GM12878 (cell line): ENCODE measurements at regions not wholly inside any gene's neighbourhood (a gene's known extent, or its start where the extent isn't known, plus 50 kb on each side); places are given as distances from the start of the nearest gene placed in this dataset.

ENCODE experiments used
- ATAC-seq: fragments of 200-7000 bp; cut with Tn5 transposase; 3 replicates; pipeline ENCODE4 v1.9.1; 2020; ENCODE audit warnings: mild to moderate bottlenecking, moderate library complexity
- BruUV-seq: library from RNA; stranded (reverse); fragments of 400-500 nt; replicated peaks from 2 replicates; lab custom pipeline; 2021; lab: Mats Ljungman, UMichigan
- CTCF ChIA-PET: fragments of 300-600 bp; sonication (Branson Sonifier 250); formaldehyde crosslinking; extraction: SDS; loops from one replicate; lab custom pipeline; 2021; ENCODE audit warnings: inconsistent platforms; lab: Yijun Ruan, JAX
- POLR2A ChIA-PET: fragments of 350-600 bp; formaldehyde crosslinking; extraction: SDS; loops from one replicate; lab custom pipeline; 2021; ENCODE audit warnings: inconsistent platforms; lab: Charles Lee
- RAD21 ChIA-PET: fragments of 300-600 bp; sonication (Branson Sonifier 250); formaldehyde crosslinking; loops from one replicate; lab custom pipeline; 2023; ENCODE audit warnings: antibody characterized with exemption; ENCODE audit not compliant: unreplicated experiment; lab: Charles Lee
- SMC1A ChIA-PET: fragments of 300-600 bp; sonication (Branson Sonifier 250); formaldehyde crosslinking; loops from one replicate; lab custom pipeline; 2023; ENCODE audit not compliant: unreplicated experiment, uncharacterized antibody; lab: Charles Lee
- DNase-seq: peaks from one replicate; pipeline ENCODE4 v3.0.0-alpha.2; 2011; ENCODE audit warnings: low read depth, low spot score
- FAIRE-seq: peaks from 3 replicates; lab custom pipeline; 2011; peaks lifted over from hg19 to GRCh38; lab: Jason Lieb, UNC
- H2AFZ ChIP-seq: 2 replicates; pipeline ENCODE4 v1.6.0; 2011; ENCODE audit warnings: low read depth, low read length, control low read depth; ENCODE audit not compliant: control insufficient read depth
- H3K27ac ChIP-seq: 2 replicates; pipeline ENCODE4 v1.5.1; 2011; ENCODE audit warnings: control low read depth; ENCODE audit not compliant: control insufficient read depth, insufficient read depth
- H3K27me3 ChIP-seq, 2 experiments: replicated peaks in 1 of 2; 2 replicates each; pipeline versions ENCODE4 v1.6.0 to v1.6.1; 2011; ENCODE audit warnings: low read length in 1 of 2; ENCODE audit not compliant: control insufficient read depth in 2 of 2, insufficient read depth in 2 of 2
- H3K36me3 ChIP-seq, 2 experiments: 2 replicates each; pipeline ENCODE4 v1.5.1; 2011; ENCODE audit warnings: low read length in 1 of 2; ENCODE audit not compliant: control insufficient read depth in 2 of 2, insufficient read depth in 2 of 2
- H3K4me1 ChIP-seq: 2 replicates; pipeline ENCODE4 v1.6.1; 2011; ENCODE audit warnings: mild to moderate bottlenecking, low read length, moderate library complexity, mixed read lengths; ENCODE audit not compliant: control insufficient read depth, insufficient read depth
- H3K4me2 ChIP-seq: 2 replicates; pipeline ENCODE4 v1.6.0; 2011; ENCODE audit warnings: control low read depth; ENCODE audit not compliant: control insufficient read depth, insufficient read depth
- H3K4me3 ChIP-seq: fragments of 200-600 bp; sonication (generic); 2 replicates; pipeline ENCODE4 v1.5.1; 2016
- H3K79me2 ChIP-seq: 2 replicates; pipeline ENCODE4 v1.6.0; 2011; ENCODE audit warnings: low read length; ENCODE audit not compliant: control insufficient read depth, insufficient read depth
- H3K9ac ChIP-seq: 2 replicates; pipeline ENCODE4 v1.8.0; 2011; ENCODE audit warnings: low read length, control low read depth, mixed read lengths; ENCODE audit not compliant: control insufficient read depth, insufficient read depth
- H3K9me3 ChIP-seq: replicated peaks from 3 replicates; pipeline ENCODE4 v1.5.1; 2011; ENCODE audit warnings: mild to moderate bottlenecking, low read length; ENCODE audit not compliant: control insufficient read depth, insufficient read depth
- H4K20me1 ChIP-seq: 2 replicates; pipeline ENCODE4 v1.6.0; 2011; ENCODE audit not compliant: control insufficient read depth, insufficient read depth
- ASH2L ChIP-seq: fragments of 300-600, 200-600 bp; sonication (generic); IDR thresholded peaks from 2 replicates; pipeline ENCODE4 v1.6.1; 2017; ENCODE audit warnings: low read depth, mild to moderate bottlenecking, borderline replicate concordance
- BRCA1 ChIP-seq: IDR thresholded peaks from 2 replicates; pipeline ENCODE4 v1.6.1; 2011; ENCODE audit warnings: low read depth, low read length, improper control_type of control experiment
- CBX3 ChIP-seq: fragments of 200-600 bp; sonication (generic); IDR thresholded peaks from 2 replicates; pipeline ENCODE4 v1.6.1; 2016; ENCODE audit warnings: low read depth, borderline replicate concordance
- JUNB ChIP-seq: IDR thresholded peaks from 2 replicates; pipeline ENCODE4 v1.6.1; 2016; ENCODE audit warnings: antibody characterized with exemption, mild to moderate bottlenecking
- KAT2A ChIP-seq: conservative IDR thresholded peaks from 2 replicates; pipeline ENCODE4 v1.6.1; 2011; ENCODE audit warnings: low read depth, low read length; ENCODE audit not compliant: control insufficient read depth
- MTA3 ChIP-seq: IDR thresholded peaks from 2 replicates; pipeline ENCODE4 v1.6.1; 2012; ENCODE audit warnings: low read length, inconsistent platforms, borderline replicate concordance
- NBN ChIP-seq: fragments of 450-650 bp; IDR thresholded peaks from 2 replicates; pipeline ENCODE4 v1.6.1; 2016
- NRF1 ChIP-seq: conservative IDR thresholded peaks from 2 replicates; pipeline ENCODE4 v1.6.1; 2011; ENCODE audit warnings: mild to moderate bottlenecking, low read depth, low read length, improper control_type of control experiment
- PAX8 ChIP-seq: fragments of 450-650 bp; IDR thresholded peaks from 2 replicates; pipeline ENCODE4 v1.6.1; 2017; ENCODE audit warnings: mild to moderate bottlenecking, moderate library complexity
- PBX3 ChIP-seq: IDR thresholded peaks from 2 replicates; pipeline ENCODE4 v1.6.1; 2011; ENCODE audit warnings: mild to moderate bottlenecking, low read depth, low read length, moderate library complexity; ENCODE audit not compliant: insufficient replicate concordance
- RB1 ChIP-seq: fragments of 450-650 bp; formaldehyde crosslinking; IDR thresholded peaks from 2 replicates; pipeline ENCODE4 v1.6.1; 2017; ENCODE audit warnings: mild to moderate bottlenecking, borderline replicate concordance
- RCOR1 ChIP-seq: conservative IDR thresholded peaks from 2 replicates; pipeline ENCODE4 v1.6.1; 2012; ENCODE audit warnings: low read depth, low read length, improper control_type of control experiment
- RUNX3 ChIP-seq: IDR thresholded peaks from 2 replicates; pipeline ENCODE4 v1.6.1; 2012; ENCODE audit warnings: low read length, inconsistent platforms
- SMAD1 ChIP-seq: fragments of 450-650 bp; IDR thresholded peaks from 2 replicates; pipeline ENCODE4 v1.6.1; 2018; ENCODE audit warnings: mild to moderate bottlenecking, low read depth; ENCODE audit not compliant: partially characterized antibody
- STAT3 ChIP-seq: IDR thresholded peaks from 2 replicates; pipeline ENCODE4 v1.6.1; 2011; ENCODE audit warnings: low read depth, low read length, improper control_type of control experiment
- TCF12 ChIP-seq: IDR thresholded peaks from 2 replicates; pipeline ENCODE4 v1.6.1; 2011; ENCODE audit warnings: low read depth, mild to moderate bottlenecking, low read length
- ZBED1 ChIP-seq: IDR thresholded peaks from 2 replicates; pipeline ENCODE4 v1.6.1; 2016; ENCODE audit warnings: borderline replicate concordance
- WGBS: methylation state at CpG from one replicate; pipeline ENCODE4 v1.1.6; 2016; ENCODE audit warnings: low lambda C conversion rate; ENCODE audit not compliant: insufficient replicate concordance, insufficient coverage; ENCODE audit errors: missing lambda C conversion rate; 5-methylcytosine and 5-hydroxymethylcytosine counted together
- in situ Hi-C: fragments of 300-500 bp; cut with MboI; formaldehyde crosslinking; loops from 9 replicates; pipeline ENCODE4 v1.14.3; 2018; ENCODE audit warnings: mixed read lengths
- intact Hi-C: fragments of 100-400 bp; cut with micrococcal nuclease; formaldehyde crosslinking; loops from one replicate; pipeline ENCODE4 v1.14.2; 2022; ENCODE audit not compliant: unreplicated experiment
- TF ChIP-seq, protein P1 (sequence below): fragments of 450-650 bp; IDR thresholded peaks from 2 replicates; pipeline ENCODE4 v1.6.1; 2017; ENCODE audit warnings: mild to moderate bottlenecking, moderate library complexity

GRCh38 chr2:66327066-66327740 is 107.7 kb upstream of the MEIS1 start (continued):
- TF ChIP-seq PBX3: no peak
- no peak for TF ChIP-seq RB1
- no peak for TF ChIP-seq NRF1
- no peak for TF ChIP-seq TCF12
- no peak for TF ChIP-seq CBX3
- TF ChIP-seq JUNB: no peak
- no peak for TF ChIP-seq KAT2A
- TF ChIP-seq RCOR1: no peak
- TF ChIP-seq NBN: no peak
- no peak for TF ChIP-seq PAX8

GRCh38 chr2:66324909-66325528 is 109.9 kb upstream of the MEIS1 start:
- no peaks in the 10 kb centered on the region for H3K36me3 ChIP-seq
- SMC1A ChIA-PET: interaction anchor here (1.0 kb wide), 1 partner anchor 13 kb away, joined by 3 read pairs; no protein-coding TSS in a partner anchor
- H3K9ac ChIP-seq: no peak overlapping the region
- FAIRE-seq: no peak
- H3K79me2 ChIP-seq: no peaks in the 10 kb centered on the region
- CTCF ChIA-PET: no interaction called here
- H3K4me1 ChIP-seq: no peaks in the 10 kb centered on the region
- DNase-seq: no peak
- no peak overlapping the region for H3K4me2 ChIP-seq
- 23% methylated on average over 4 of the region's 4 CpGs for WGBS
- in situ Hi-C loops (no loop called here), intact Hi-C loops (no loop called here)
- no peak overlapping the region for H3K27ac ChIP-seq
- BruUV-seq: no TSS peak
- no peak for ATAC-seq
- no peak overlapping the region for H3K4me3 ChIP-seq
- H3K27me3 ChIP-seq: no peaks in the 10 kb centered on the region
- no peaks in the 10 kb centered on the region for H4K20me1 ChIP-seq
- H3K9me3 ChIP-seq: no peaks in the 10 kb centered on the region
- H2AFZ ChIP-seq: no peak overlapping the region
- POLR2A ChIA-PET: no interaction called here
- RAD21 ChIA-PET: no interaction called here
- TF ChIP-seq STAT3 (no peak), BRCA1 (no peak), SMAD1 (no peak), ASH2L (no peak), RUNX3 (no peak), ZBED1 (no peak), MTA3 (no peak)
- TF ChIP-seq, protein P1, sequence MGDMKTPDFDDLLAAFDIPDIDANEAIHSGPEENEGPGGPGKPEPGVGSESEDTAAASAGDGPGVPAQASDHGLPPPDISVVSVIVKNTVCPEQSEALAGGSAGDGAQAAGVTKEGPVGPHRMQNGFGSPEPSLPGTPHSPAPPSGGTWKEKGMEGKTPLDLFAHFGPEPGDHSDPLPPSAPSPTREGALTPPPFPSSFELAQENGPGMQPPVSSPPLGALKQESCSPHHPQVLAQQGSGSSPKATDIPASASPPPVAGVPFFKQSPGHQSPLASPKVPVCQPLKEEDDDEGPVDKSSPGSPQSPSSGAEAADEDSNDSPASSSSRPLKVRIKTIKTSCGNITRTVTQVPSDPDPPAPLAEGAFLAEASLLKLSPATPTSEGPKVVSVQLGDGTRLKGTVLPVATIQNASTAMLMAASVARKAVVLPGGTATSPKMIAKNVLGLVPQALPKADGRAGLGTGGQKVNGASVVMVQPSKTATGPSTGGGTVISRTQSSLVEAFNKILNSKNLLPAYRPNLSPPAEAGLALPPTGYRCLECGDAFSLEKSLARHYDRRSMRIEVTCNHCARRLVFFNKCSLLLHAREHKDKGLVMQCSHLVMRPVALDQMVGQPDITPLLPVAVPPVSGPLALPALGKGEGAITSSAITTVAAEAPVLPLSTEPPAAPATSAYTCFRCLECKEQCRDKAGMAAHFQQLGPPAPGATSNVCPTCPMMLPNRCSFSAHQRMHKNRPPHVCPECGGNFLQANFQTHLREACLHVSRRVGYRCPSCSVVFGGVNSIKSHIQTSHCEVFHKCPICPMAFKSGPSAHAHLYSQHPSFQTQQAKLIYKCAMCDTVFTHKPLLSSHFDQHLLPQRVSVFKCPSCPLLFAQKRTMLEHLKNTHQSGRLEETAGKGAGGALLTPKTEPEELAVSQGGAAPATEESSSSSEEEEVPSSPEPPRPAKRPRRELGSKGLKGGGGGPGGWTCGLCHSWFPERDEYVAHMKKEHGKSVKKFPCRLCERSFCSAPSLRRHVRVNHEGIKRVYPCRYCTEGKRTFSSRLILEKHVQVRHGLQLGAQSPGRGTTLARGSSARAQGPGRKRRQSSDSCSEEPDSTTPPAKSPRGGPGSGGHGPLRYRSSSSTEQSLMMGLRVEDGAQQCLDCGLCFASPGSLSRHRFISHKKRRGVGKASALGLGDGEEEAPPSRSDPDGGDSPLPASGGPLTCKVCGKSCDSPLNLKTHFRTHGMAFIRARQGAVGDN: no peak
